ENCODE measurements at regions not wholly inside any gene's neighbourhood (a gene's known extent, or its start where the extent isn't known, plus 50 kb on each side); places are given as distances from the start of the nearest gene placed in this dataset.

DNA sequence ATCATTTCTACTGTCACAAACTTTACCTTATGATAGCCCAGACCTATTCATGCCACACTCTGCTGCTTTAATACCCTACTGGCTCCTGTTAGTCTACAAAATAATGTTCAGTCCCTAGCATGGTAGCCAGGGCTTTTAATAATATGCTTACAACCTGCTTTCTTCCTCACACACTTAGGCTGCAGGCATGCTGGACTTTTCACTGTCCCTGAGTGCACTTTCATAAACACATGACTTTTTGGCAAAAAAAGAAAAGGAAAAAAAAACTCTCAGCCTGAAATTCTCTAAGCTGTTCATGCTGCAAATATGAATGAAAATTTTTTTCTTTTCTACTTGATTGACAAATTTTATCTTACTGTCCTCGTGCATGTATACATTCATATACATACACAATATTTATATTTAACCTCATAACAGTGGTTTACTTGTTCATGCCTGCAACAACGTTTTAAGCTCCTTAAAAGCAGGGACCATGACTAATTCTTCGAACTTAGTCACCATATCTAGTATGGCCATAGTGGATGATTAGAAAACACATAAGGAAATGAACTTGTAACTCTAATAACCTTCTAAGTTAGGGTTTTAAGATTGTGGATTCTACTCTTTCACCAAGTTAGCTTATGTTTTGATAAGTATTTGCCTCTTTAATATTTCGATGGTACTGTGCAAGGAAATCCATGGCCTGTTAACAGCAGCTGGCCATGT, 229.5 kb downstream of the SPCS3 start:
- TF ChIP-seq FOXK2 (IDR thresholded peaks at IDR 0.05) (no peak), KDM5B (CRISPR knock-in tag; IDR thresholded peaks at IDR 0.05; ENCODE audit: borderline replicate concordance) (no peak)
- TF ChIP-seq, protein P1, sequence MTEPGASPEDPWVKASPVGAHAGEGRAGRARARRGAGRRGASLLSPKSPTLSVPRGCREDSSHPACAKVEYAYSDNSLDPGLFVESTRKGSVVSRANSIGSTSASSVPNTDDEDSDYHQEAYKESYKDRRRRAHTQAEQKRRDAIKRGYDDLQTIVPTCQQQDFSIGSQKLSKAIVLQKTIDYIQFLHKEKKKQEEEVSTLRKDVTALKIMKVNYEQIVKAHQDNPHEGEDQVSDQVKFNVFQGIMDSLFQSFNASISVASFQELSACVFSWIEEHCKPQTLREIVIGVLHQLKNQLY (CRISPR knock-in tag; IDR thresholded peaks at IDR 0.05), result no peak
